Lower leg skin (tissue), 4 donors: ENCODE measurements at regions not wholly inside any gene's neighbourhood (a gene's known extent, or its start where the extent isn't known, plus 50 kb on each side); places are given as distances from the start of the nearest gene placed in this dataset.

Experiments
- DNase-seq, 2 donors: peaks; one replicate each; pipeline ENCODE4 v3.0.0-alpha.2; 2019; ENCODE audit warnings: low spot score in 2 of 2
- H3K4me3 ChIP-seq: fragments of 200-600 bp; sonication (generic); 2 replicates; pipeline ENCODE4 v1.5.1; 2017; ENCODE audit warnings: mild to moderate bottlenecking, low read depth; ENCODE audit not compliant: poor library complexity, severe bottlenecking
- POLR2A ChIP-seq, 2 donors: fragments of 450-650 bp; IDR thresholded peaks; one replicate each; pipeline ENCODE4 v1.6.1; 2016 to 2017; ENCODE audit warnings: antibody characterized with exemption in 2 of 2, mild to moderate bottlenecking in 1 of 2, moderate library complexity in 1 of 2
- WGBS, 2 donors: methylation state at CpG; one replicate each; pipeline ENCODE4 v1.1.5; 2018; 5-methylcytosine and 5-hydroxymethylcytosine counted together
- intact Hi-C: fragments of 100-400 bp; cut with DNase I; formaldehyde crosslinking; loops from one replicate; pipeline ENCODE4 v1.15.0; 2023; ENCODE audit warnings: low total_unique reads
- TF ChIP-seq, protein P1 (sequence below), 3 donors: fragments of 450-650 bp; IDR thresholded peaks; one replicate each; pipeline ENCODE4 v1.5.1; 2016; ENCODE audit warnings: antibody characterized with exemption in 3 of 3, mild to moderate bottlenecking in 3 of 3, moderate library complexity in 2 of 3

DNA sequence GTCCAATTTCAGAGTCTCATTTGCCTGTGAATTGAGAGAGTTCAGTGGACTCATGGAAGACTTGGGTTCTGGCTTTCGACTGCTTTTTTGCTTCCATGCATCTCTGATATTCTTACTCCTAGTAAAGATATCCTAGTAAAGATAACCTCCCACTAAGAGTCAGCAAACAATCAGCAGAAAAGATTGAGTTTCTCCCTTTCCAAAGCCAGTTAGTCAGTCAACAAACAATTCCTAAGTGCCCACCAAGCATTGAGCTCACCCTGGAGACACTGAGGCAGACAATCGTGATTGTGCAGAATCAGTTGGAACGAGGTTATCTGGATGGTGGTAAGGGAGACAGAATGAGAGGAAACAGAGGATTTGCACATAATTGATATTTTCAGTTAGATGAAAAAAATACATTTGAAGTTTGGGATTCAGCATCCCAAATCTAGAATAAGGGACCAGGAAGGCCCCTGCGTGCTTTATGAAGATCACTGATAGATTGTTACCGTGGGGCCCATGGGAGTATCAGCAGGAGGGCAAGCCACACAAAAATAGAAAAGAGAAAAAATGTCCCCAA, 99.7 kb upstream of the SLC38A2 start:
- WGBS, 2 donors = 75 to 86% methylated on average over 5 of the region's 5 CpGs
- H3K4me3 ChIP-seq = no peak overlapping the region
- DNase-seq = no peak
- no peak for TF ChIP-seq POLR2A (IDR thresholded peaks at IDR 0.05)
- TF ChIP-seq, protein P1, sequence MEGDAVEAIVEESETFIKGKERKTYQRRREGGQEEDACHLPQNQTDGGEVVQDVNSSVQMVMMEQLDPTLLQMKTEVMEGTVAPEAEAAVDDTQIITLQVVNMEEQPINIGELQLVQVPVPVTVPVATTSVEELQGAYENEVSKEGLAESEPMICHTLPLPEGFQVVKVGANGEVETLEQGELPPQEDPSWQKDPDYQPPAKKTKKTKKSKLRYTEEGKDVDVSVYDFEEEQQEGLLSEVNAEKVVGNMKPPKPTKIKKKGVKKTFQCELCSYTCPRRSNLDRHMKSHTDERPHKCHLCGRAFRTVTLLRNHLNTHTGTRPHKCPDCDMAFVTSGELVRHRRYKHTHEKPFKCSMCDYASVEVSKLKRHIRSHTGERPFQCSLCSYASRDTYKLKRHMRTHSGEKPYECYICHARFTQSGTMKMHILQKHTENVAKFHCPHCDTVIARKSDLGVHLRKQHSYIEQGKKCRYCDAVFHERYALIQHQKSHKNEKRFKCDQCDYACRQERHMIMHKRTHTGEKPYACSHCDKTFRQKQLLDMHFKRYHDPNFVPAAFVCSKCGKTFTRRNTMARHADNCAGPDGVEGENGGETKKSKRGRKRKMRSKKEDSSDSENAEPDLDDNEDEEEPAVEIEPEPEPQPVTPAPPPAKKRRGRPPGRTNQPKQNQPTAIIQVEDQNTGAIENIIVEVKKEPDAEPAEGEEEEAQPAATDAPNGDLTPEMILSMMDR (IDR thresholded peaks at IDR 0.05) = no peak
- intact Hi-C loops = no loop called here

DNA sequence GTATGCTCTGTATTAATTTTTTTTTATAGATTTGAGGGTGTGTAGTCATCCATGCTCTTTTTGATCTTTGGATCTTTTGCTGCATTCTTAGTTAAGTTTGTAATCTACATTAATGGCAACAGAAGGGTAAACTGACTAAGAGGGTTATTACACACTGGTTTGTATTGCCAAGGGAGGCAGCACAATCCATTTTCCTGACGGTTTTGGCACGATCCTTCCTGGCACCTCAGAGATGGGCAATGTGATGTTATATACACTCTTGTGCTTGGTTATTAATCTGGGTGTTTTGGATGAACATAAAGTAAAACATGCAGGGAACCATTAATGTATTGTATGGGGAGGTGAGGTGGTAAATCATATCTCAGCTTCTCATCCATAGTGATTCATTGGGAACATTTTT, 98.8 kb upstream of the SLC38A2 start:
- DNase-seq = no peak
- intact Hi-C loops = no loop called here
- no peak overlapping the region for H3K4me3 ChIP-seq
- WGBS, 2 donors = 53 to 62% methylated on average over 2 of the region's 2 CpGs
- no peak for TF ChIP-seq POLR2A (IDR thresholded peaks at IDR 0.05)
- TF ChIP-seq, protein P1 (IDR thresholded peaks at IDR 0.05) = no peak

DNA sequence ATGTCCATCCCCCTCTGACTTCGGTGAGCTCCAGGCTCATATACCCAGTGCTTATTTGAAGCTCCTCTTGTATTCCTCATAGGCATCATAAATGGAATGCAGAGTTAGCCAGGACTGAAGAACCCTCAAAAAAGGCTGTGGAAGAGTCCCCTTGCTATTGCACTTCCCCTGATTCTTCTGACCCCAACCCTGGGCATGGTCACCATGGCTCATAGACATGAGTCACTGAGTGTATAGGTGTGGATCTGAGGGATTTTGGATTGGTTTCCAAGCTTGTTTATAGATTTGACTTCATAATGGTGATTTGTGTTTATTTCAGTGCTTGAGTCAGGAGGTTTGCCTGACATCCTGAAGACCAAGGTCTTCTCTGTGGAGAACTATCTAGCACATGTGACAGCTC, 98.4 kb upstream of the SLC38A2 start:
- DNase-seq = no peak
- 74 to 93% methylated on average over 1 of the region's 1 CpG for WGBS, 2 donors
- intact Hi-C loops = no loop called here
- H3K4me3 ChIP-seq = no peak overlapping the region
- no peak for TF ChIP-seq POLR2A (IDR thresholded peaks at IDR 0.05)
- TF ChIP-seq, protein P1 (IDR thresholded peaks at IDR 0.05) = no peak

DNA sequence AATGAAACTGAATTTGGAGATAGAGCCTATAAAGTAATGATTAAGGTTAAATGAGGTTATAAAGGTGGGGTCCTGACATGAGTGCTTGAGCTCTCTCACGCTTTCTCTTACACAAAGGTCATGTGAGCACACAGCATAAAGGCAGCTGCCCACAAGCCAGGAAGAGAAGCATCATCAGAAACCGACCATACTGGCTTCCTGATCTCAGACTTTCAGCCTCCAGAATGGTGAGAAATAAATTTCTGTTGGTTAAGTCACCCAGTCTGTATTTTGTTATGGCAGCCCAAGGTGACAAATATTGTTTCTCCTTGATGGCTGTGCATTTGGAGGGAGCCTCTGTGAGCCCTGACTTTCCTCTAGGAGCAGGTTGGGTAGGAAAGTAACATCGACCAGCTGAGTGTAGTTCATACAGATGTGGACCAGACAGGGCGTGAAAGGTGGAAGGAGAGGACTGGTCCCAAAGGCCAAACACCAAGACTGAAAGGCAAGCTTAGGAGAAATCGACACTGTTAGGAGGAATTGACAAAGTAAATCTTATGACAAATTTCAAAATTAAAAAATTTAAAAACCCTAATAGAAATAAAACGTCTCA, 97.6 kb upstream of the SLC38A2 start:
- WGBS, 2 donors = 77 to 90% methylated on average over 6 of the region's 6 CpGs
- TF ChIP-seq, protein P1 (IDR thresholded peaks at IDR 0.05) = no peak
- TF ChIP-seq POLR2A (IDR thresholded peaks at IDR 0.05) = no peak
- H3K4me3 ChIP-seq = no peak overlapping the region
- intact Hi-C loops = no loop called here
- DNase-seq = no peak

DNA sequence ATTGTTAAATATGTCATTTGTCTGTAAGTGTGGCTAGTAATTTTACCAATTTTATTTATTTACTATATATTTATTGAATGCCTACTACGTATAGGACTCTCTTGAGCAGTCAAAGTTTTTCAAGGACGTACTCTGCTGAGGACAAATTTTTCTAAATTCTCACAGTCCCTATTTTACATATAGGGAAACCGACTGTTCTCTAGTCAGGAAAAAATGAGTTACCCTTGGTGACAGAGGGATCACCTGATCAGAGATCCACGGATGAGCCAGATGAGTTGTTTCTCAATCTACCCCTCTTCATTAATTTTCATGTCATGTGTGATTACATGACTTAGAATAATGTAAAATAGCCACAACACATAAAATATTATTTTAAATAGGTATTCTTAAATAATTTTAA, 96.2 kb upstream of the SLC38A2 start:
- DNase-seq = no peak
- H3K4me3 ChIP-seq = no peak overlapping the region
- TF ChIP-seq, protein P1 (IDR thresholded peaks at IDR 0.05) = no peak
- no peak for TF ChIP-seq POLR2A (IDR thresholded peaks at IDR 0.05)
- intact Hi-C loops = no loop called here
- 68 to 79% methylated on average over 4 of the region's 4 CpGs for WGBS, 2 donors

DNA sequence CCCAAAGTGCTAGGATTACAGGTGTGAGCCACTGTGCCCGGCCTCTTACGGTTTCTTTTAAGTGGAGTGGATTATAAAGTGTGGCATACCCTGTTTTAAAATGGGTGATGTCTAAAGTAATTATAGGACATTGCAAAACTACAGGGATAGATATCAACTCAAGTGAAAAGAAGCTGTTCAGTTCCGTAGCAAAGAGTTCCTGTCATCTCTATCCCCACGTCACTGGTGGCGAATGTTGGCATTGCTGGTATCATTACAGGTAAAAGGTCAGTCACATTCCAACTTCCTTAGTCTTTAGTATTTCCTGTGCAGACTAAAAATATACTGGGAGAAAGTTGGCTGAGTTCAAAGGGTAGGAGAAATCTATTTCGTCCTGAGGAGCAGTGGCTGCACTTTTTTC, 95.6 kb upstream of the SLC38A2 start:
- no peak overlapping the region for H3K4me3 ChIP-seq
- no peak for DNase-seq
- intact Hi-C loops = no loop called here
- TF ChIP-seq, protein P1 (IDR thresholded peaks at IDR 0.05) = no peak
- no peak for TF ChIP-seq POLR2A (IDR thresholded peaks at IDR 0.05)
- 80 to 85% methylated on average over 6 of the region's 6 CpGs for WGBS, 2 donors
